Common myeloid progenitor, CD34-positive (primary cell): ENCODE measurements at regions not wholly inside any gene's neighbourhood (a gene's known extent, or its start where the extent isn't known, plus 50 kb on each side); places are given as distances from the start of the nearest gene placed in this dataset.

ENCODE experiments used
- CTCF ChIA-PET: fragments of 350-600 bp; sonication (Branson Sonifier 250); formaldehyde crosslinking; loops from one replicate; lab custom pipeline; 2021; ENCODE audit warnings: antibody characterized with exemption; lab: Charles Lee
- POLR2A ChIA-PET: fragments of 350-600 bp; sonication (Branson Sonifier 250); formaldehyde crosslinking; loops from one replicate; lab custom pipeline; 2021; ENCODE audit warnings: antibody characterized with exemption; lab: Charles Lee
- DNase-seq, 3 donors: peaks; one replicate each; pipeline versions ENCODE4 v3.0.0 to v3.0.0-alpha.2; 2013
- H3K27ac ChIP-seq, 2 experiments: 1 replicate in 1 of 2; 2 replicates in 1 of 2; pipeline ENCODE4 v1.7.0; 2013; ENCODE audit warnings: inconsistent platforms in 2 of 2, low read length in 2 of 2, mild to moderate bottlenecking in 2 of 2, low read depth in 1 of 2, moderate library complexity in 1 of 2; ENCODE audit not compliant: severe bottlenecking in 2 of 2, insufficient read depth in 1 of 2, poor library complexity in 1 of 2
- H3K27me3 ChIP-seq, 5 experiments: replicated peaks in 2 of 5; 1 replicate in 3 of 5; 2 replicates in 2 of 5; pipeline versions ENCODE4 v1.6.1 to v1.7.0; 2013; ENCODE audit warnings: low read length in 4 of 5, mild to moderate bottlenecking in 2 of 5, moderate library complexity in 2 of 5, inconsistent platforms in 1 of 5; ENCODE audit not compliant: insufficient read depth in 5 of 5, control insufficient read depth in 4 of 5
- H3K36me3 ChIP-seq, 4 experiments: 1 replicate in 2 of 4; 2 replicates in 2 of 4; pipeline versions ENCODE4 v1.6.1 to v1.7.0; 2013; ENCODE audit warnings: low read length in 3 of 4, control low read depth in 1 of 4, mild to moderate bottlenecking in 1 of 4; ENCODE audit not compliant: control insufficient read depth in 4 of 4, insufficient read depth in 4 of 4
- H3K4me1 ChIP-seq, 4 experiments: 1 replicate in 3 of 4; 2 replicates in 1 of 4; pipeline versions ENCODE4 v1.6.1 to v1.7.1; 2013; ENCODE audit warnings: low read length in 3 of 4, mild to moderate bottlenecking in 3 of 4, control low read depth in 1 of 4, inconsistent platforms in 1 of 4, moderate library complexity in 1 of 4; ENCODE audit not compliant: control insufficient read depth in 4 of 4, insufficient read depth in 4 of 4; ENCODE audit errors: control extremely low read depth in 1 of 4
- H3K4me3 ChIP-seq, 7 experiments: 1 replicate in 4 of 7; 2 replicates in 3 of 7; pipeline versions ENCODE4 v1.5.1 to v1.7.0; 2013; ENCODE audit warnings: mild to moderate bottlenecking in 7 of 7, low read length in 6 of 7, moderate library complexity in 6 of 7, inconsistent platforms in 2 of 7, low read depth in 2 of 7, control low read depth in 1 of 7; ENCODE audit not compliant: insufficient read depth in 4 of 7, control insufficient read depth in 1 of 7; ENCODE audit errors: extremely low read depth in 1 of 7
- H3K9me3 ChIP-seq, 5 experiments: 1 replicate in 4 of 5; 2 replicates in 1 of 5; pipeline versions ENCODE4 v1.6.1 to v1.7.1; 2013; ENCODE audit warnings: low read length in 4 of 5, mild to moderate bottlenecking in 2 of 5, inconsistent platforms in 1 of 5, low read depth in 1 of 5, moderate library complexity in 1 of 5; ENCODE audit not compliant: control insufficient read depth in 4 of 5, insufficient read depth in 2 of 5; ENCODE audit errors: control extremely low read depth in 1 of 5
- WGBS: methylation state at CpG from one replicate; pipeline ENCODE4 v1.1.5; 2013; ENCODE audit not compliant: insufficient coverage; 5-methylcytosine and 5-hydroxymethylcytosine counted together

DNA sequence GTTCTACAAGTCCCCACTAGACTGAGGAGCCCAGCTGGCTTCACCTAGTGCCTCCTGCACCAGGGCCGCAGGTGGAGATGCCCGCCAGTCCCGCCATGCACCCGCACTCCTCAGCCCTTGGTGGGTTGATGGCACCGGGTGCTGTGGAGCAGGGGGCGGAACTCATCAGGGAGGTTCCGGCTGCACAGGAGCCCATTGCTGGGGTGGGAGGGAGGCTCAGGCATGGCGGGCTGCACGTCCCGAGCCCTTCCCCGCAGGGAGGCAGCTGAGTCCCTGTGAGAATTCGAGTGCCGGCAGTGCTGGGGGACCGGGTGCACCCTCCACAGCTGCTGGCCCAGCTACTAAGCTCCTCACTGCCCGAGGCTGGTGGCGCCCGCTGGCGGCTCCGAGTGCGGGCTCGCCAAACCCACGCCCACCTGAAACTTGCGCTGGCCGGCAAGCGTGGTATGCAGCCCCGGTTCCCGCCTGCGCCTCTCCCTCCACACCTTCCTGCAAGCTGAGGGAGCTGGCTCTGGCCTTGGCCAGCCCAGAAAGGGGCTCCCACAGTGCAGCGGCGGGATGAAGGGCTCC lies 252.7 kb upstream of the TCF4 start:
- ChIA-PET POLR2A (no interaction called here), CTCF (no interaction called here)
- no peak overlapping the region for H3K4me3 ChIP-seq
- no peak overlapping the region for H3K27ac ChIP-seq
- WGBS: 98% methylated on average over 20 of the region's 30 CpGs
- peaks cover 2 to 5% (median 4%) of the 10 kb centered on the region in 5 experiments for H3K9me3 ChIP-seq
- no peak for DNase-seq
- H3K27me3 ChIP-seq: no peaks in the 10 kb centered on the region
- no peaks in the 10 kb centered on the region for H3K36me3 ChIP-seq
- no peaks in the 10 kb centered on the region for H3K4me1 ChIP-seq

DNA sequence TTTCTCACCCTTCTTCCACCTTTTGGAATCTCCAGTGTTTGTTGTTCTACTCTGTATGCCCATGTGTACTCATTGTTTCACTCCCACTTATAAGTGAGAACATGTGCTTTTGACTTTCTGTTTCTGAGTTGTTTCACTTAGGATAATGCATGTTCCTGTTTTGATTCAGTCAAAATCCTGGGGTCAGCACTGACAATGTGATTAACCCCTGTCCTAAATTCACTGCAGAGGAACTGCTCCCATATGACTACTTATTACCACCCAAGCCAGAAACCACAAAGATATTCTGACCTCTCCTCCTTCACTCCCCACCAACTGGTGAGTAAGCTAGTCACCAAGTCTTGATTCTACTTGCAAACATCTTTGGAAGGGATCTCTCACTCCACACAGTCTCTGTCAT lies 251.4 kb upstream of the TCF4 start:
- Histone ChIP-seq H3K4me1 (no peaks in the 10 kb centered on the region), H3K4me3 (no peak overlapping the region), H3K27ac (no peak overlapping the region), H3K36me3 (no peaks in the 10 kb centered on the region), H3K27me3 (no peaks in the 10 kb centered on the region), H3K9me3 (peaks cover 2 to 5% (median 4%) of the 10 kb centered on the region in 5 experiments)
- CTCF ChIA-PET: no interaction called here
- POLR2A ChIA-PET: no interaction called here
- no peak for DNase-seq

DNA sequence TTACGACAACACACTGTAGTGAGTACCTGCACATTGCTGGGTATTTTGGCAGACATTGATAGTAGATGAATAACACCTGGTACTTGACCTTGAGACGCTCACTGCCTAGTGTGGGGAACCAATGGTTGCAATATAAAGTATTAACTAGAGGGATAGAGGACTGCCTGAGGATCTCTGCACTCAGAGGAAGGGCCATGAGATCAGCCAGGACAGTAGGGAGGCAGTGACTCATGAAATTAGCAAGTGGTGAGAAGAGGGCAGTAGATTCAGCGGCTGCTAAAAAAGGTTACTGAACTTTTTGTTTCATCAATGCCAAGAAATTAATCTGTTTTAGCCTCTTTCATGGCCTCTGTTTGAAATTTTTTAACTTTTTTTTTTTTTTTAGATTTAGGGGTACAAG lies 250.8 kb upstream of the TCF4 start:
- no peaks in the 10 kb centered on the region for H3K36me3 ChIP-seq
- WGBS: 95% methylated on average over 2 of the region's 3 CpGs
- no peak for DNase-seq

DNA sequence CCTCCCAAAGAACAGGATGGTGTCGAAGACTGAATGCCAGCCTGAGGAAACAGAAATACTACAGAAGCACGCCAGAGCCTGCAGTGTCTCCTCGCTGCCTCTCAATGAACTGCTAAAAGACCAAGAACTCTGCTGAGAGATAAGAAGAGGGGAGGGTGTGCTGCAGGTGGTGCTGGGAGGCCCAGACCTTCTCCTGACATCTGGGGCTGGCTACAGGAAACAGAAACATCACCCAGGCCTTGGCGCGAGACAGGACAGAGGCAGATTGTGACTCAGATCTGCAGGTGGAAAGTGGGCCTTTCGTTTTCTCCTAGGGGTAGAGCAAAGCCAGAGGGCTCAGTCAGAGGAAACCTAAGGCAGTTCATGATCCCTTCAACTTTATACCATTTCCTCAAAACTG lies 250.3 kb upstream of the TCF4 start:
- Histone ChIP-seq H3K27me3 (no peaks in the 10 kb centered on the region), H3K4me3 (no peak overlapping the region), H3K36me3 (no peaks in the 10 kb centered on the region), H3K27ac (no peak overlapping the region), H3K9me3 (peaks cover 2 to 5% (median 4%) of the 10 kb centered on the region in 5 experiments), H3K4me1 (no peaks in the 10 kb centered on the region)
- peak in 2 of 3 donors; percentile 8 to 12 for DNase-seq
- ChIA-PET POLR2A (no interaction called here), CTCF (no interaction called here)
- WGBS: 90% methylated on average over 3 of the region's 6 CpGs

More for the DNA sequence above, 250.8 kb upstream of the TCF4 start:
- no peak overlapping the region for H3K27ac ChIP-seq
- no peaks in the 10 kb centered on the region for H3K4me1 ChIP-seq
- H3K9me3 ChIP-seq: peaks cover 2 to 5% (median 4%) of the 10 kb centered on the region in 5 experiments
- ChIA-PET POLR2A (no interaction called here), CTCF (no interaction called here)
- H3K27me3 ChIP-seq: no peaks in the 10 kb centered on the region
- no peak overlapping the region for H3K4me3 ChIP-seq

DNA sequence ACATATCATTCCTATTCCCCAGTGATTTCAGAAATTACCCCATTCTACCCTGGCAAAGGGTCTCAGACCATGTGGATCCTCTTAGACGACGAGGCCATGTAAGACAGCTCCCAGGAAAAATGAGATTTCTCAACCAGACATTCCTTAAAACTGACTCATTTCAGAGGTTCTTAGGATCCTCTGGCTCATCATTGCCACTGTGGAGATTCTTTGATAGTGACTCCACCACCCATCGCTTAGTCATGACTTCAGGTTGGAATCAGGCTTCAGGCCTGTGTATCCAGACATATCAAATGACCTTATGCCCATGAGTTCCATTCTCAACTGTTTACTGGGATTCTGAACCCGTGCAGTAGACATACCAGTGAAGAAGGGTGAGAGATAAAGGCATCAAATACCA lies 245.6 kb upstream of the TCF4 start:
- ChIA-PET POLR2A (no interaction called here), CTCF (no interaction called here)
- no peaks in the 10 kb centered on the region for H3K4me1 ChIP-seq
- H3K9me3 ChIP-seq: peaks cover 0 to 4% (median 0%) of the 10 kb centered on the region in 5 experiments
- H3K36me3 ChIP-seq: no peaks in the 10 kb centered on the region
- DNase-seq: no peak
- no peak overlapping the region for H3K4me3 ChIP-seq
- no peak overlapping the region for H3K27ac ChIP-seq
- H3K27me3 ChIP-seq: no peaks in the 10 kb centered on the region
- WGBS: 100% methylated on average over 4 of the region's 4 CpGs

DNA sequence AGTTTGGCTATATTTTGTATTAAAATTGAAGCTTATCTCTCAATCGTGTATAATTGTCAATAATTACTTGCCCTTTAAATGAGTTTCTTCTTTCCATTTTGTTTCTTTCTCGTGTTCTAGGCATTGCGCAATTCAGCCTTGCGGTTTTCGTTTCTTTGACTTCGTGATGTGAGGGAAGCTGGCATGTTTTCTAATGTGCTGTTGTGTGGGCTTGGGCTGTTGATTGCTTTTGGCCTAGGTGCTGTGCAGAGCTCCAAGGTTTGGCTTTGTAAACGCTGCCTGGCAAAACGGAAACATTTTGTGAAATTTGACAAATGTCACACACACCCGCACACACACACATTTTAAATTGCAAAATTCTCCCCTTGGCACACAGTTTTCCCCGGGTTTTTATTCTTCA lies 242.6 kb upstream of the TCF4 start:
- DNase-seq: peak in 2 of 3 donors; percentile 9 to 13
- no peaks in the 10 kb centered on the region for H3K4me1 ChIP-seq
- POLR2A ChIA-PET: no interaction called here
- no peaks in the 10 kb centered on the region for H3K36me3 ChIP-seq
- no peak overlapping the region for H3K27ac ChIP-seq
- no peaks in the 10 kb centered on the region for H3K27me3 ChIP-seq
- WGBS: 98% methylated on average over 9 of the region's 10 CpGs
- CTCF ChIA-PET: interaction anchor here (0.6 kb wide), 1 partner anchor 98 kb away, joined by 3 read pairs; no protein-coding TSS in a partner anchor
- H3K4me3 ChIP-seq: no peak overlapping the region
- H3K9me3 ChIP-seq: peaks cover 0 to 2% (median 0%) of the 10 kb centered on the region in 5 experiments

DNA sequence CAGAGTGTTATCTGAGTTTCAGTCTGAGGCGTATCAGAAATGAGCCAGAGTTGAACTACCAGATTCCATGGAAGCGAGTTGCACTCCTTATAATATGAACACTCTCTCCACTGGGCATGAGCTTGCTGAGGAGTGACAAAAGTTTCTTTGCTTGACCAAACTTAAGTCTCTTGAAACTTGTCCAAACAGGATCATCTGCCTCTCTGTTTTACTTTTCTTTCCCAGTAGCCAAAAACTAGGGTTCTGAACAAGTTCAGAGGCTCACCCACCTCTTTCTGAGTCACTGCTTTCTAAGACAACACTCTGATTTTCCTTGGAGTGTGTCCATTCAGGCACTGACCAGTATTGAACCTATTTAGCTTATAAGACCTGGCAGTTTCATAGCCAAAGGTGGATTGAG lies 233.2 kb upstream of the TCF4 start:
- peaks cover 0 to 3% (median 0%) of the 10 kb centered on the region in 5 experiments for H3K9me3 ChIP-seq
- no peak for DNase-seq
- ChIA-PET CTCF (no interaction called here), POLR2A (no interaction called here)
- no peaks in the 10 kb centered on the region for H3K27me3 ChIP-seq
- no peak overlapping the region for H3K4me3 ChIP-seq
- 90% methylated on average over 2 of the region's 2 CpGs for WGBS
- H3K4me1 ChIP-seq: no peaks in the 10 kb centered on the region
- H3K27ac ChIP-seq: no peak overlapping the region
- H3K36me3 ChIP-seq: no peaks in the 10 kb centered on the region
